Epithelial cell of esophagus (primary cell): ENCODE measurements at regions not wholly inside any gene's neighbourhood (a gene's known extent, or its start where the extent isn't known, plus 50 kb on each side); places are given as distances from the start of the nearest gene placed in this dataset.
A peak's percentile ranks its signal among the peaks of the same experiment; 100 is the strongest.

Source experiments
- DNase-seq: peaks from one replicate; pipeline ENCODE4 v3.0.0; 2010; ENCODE audit warnings: low read depth
- H3K4me3 ChIP-seq: 2 replicates; pipeline ENCODE4 v1.5.1; 2011; ENCODE audit warnings: mild to moderate bottlenecking, low read length, control low read depth
- TF ChIP-seq, protein P1 (sequence below): IDR thresholded peaks from 2 replicates; pipeline ENCODE4 v1.5.1; 2011; ENCODE audit warnings: low read depth, mild to moderate bottlenecking, low read length, control low read depth, inconsistent platforms; ENCODE audit not compliant: insufficient read depth; ENCODE audit errors: missing control alignments

DNA sequence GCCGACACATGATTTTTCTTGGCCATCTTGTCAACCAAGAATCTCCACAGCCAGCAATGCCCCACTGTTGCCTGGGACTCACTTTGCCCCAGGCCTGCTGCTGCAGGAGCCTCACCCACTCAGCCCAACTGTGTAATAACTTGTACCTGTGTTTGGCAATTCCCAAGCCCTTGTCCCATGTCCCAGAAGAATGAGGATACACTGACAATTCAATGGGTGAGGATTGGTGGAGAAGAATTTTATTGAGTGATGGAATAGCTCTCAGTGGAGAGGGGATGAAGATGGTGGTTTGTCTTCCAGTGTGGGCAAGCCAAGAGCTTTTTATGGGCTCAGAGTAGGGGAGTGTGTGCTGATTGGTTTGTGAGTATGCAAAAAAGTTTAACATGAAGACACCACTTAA is 861.9 kb downstream of the TFAP2A start:
- DNase-seq = no peak
- TF ChIP-seq, protein P1, sequence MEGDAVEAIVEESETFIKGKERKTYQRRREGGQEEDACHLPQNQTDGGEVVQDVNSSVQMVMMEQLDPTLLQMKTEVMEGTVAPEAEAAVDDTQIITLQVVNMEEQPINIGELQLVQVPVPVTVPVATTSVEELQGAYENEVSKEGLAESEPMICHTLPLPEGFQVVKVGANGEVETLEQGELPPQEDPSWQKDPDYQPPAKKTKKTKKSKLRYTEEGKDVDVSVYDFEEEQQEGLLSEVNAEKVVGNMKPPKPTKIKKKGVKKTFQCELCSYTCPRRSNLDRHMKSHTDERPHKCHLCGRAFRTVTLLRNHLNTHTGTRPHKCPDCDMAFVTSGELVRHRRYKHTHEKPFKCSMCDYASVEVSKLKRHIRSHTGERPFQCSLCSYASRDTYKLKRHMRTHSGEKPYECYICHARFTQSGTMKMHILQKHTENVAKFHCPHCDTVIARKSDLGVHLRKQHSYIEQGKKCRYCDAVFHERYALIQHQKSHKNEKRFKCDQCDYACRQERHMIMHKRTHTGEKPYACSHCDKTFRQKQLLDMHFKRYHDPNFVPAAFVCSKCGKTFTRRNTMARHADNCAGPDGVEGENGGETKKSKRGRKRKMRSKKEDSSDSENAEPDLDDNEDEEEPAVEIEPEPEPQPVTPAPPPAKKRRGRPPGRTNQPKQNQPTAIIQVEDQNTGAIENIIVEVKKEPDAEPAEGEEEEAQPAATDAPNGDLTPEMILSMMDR = no peak
- H3K4me3 ChIP-seq = no peak overlapping the region

DNA sequence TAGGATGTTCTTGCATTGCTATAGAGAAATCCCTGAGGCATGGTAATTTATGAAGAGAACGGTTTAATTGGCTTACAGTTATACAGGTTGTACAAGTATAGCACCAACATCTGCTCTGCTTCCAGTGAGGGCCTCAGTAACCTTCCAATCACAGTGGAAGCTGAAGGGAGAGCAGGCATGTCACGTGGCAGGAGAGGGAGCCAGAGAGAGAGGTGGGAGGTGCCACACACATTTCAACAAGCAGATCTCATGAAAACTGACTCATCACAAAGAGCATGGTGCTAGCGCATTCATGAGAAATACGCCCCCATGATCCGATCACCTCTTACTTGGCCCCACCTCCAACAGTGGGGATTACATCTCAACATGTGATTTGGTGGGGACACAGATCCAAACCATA is 871.2 kb downstream of the TFAP2A start:
- TF ChIP-seq, protein P1 = no peak
- H3K4me3 ChIP-seq = no peak overlapping the region
- peak; percentile 11 for DNase-seq

DNA sequence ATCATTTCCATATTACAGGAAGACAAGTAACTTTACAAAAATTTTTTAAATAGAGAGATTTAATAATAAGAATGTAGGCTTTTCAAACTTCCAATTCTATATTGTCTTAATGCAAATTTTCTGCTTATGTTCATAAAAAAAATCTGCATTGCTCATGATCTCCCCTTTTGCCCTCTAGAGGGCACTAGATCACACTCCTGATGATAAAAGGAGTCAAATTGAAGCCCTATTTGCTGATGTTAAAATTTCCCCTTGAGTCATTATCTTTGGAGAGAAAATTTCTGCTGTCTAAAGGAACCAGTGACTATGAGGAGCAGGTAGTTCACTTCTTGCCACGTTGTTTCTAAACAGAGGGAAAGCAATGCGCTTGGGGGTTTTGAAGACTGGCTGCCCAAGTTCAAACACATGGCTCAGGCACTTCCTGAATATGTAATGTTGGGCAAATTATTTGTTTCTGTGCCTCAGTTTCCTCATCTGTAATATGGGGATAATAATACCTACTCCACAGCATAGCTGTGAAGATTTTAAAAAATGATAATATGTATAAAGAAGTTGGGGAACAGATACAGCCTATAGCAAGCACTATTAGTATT is 874.2 kb downstream of the TFAP2A start:
- TF ChIP-seq, protein P1 = peak; percentile 80

DNA sequence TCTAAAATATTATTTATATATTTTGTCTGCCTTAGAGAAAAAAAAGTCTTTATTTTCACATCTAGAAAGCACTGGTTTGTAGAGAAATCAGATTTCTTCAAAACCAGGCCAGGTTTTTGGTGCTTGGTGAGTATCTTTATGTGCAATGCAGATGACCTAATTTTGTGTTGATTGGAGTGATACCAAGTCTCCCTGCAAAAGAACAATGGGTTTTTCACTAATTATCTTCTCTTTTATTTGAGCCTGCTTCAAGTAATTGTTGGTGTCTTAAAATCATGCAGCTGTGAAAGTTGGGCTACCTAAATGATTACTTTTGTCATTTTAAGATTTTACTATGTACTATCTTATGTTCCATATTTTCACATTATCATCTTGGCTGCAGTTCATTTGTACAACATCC is 874.7 kb downstream of the TFAP2A start:
- no peak for DNase-seq
- no peak overlapping the region for H3K4me3 ChIP-seq
- TF ChIP-seq, protein P1 = no peak

More for the DNA sequence above, 874.2 kb downstream of the TFAP2A start:
- no peak overlapping the region for H3K4me3 ChIP-seq
- peak; percentile 80 for DNase-seq

DNA sequence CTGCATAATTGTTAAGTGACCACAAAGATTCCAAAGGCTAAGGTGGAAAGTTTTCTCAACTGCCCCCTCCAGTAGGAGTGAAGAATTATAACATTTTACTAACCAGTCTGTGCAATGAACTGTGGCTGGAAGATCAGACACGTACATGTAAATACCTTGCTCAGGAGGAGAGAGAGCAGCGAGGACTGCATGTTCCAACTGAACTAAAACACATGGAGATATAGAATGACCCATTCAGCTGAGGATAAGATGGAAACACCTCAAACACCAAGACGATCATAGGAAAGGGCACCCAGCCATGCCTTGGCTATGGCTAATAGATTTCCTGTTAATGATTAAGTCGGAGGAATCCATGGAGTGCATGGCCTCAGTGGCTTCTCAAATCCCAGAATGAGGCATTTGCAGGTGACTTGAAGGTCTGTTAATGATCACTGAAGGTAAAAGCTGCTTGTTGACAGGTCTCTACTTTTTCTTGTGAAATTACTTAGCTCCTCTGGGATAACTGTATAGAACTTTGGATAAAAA is 875.6 kb downstream of the TFAP2A start:
- TF ChIP-seq, protein P1 = no peak
- H3K4me3 ChIP-seq = no peak overlapping the region
- no peak for DNase-seq

DNA sequence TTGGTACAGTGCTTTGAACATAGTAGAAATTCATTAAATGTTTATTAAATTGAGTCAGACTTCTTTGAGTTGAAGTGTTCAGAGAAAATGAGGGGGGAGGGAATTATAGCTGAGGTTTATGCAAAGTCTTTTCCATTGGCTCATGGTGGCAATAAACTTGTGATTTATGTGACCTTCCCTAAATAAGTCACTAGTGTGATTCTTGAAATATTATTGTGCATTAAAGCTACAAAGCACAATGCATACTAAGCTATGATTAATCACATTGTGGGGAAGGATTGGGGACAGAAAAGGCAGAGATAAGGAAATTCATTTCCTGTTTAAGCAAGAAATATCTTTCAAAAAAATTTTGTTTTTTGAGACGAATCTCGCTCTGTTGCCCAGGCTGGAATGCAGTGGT is 877.5 kb downstream of the TFAP2A start:
- DNase-seq = no peak
- TF ChIP-seq, protein P1 = no peak
- no peak overlapping the region for H3K4me3 ChIP-seq

DNA sequence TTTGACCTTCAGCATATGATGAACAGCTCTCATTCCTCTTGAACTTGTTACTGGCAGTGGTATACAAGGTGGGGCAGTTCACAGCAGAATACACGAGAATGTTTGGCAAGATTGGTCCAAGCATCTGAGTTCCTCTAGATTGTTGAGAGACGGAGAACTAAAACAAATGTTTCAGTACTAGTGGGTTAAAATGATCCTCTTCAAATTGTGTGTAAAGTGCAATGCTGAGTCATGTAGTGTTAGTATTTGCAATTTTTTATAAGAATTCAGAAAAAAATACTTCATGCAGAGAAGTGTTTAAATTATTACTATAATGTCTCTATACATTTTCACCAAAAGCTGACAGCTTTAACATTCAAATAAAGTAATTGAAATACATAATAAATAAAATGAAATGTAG is 879.8 kb downstream of the TFAP2A start:
- TF ChIP-seq, protein P1 = no peak
- no peak for DNase-seq
- no peak overlapping the region for H3K4me3 ChIP-seq
